ENCODE measurements at regions not wholly inside any gene's neighbourhood (a gene's known extent, or its start where the extent isn't known, plus 50 kb on each side); places are given as distances from the start of the nearest gene placed in this dataset.

- no peak for TF ChIP-seq POLR2AphosphoS5 (IDR thresholded peaks at IDR 0.05; ENCODE audit: low read depth, low read length)
- no peak for TF ChIP-seq TAF1 (IDR thresholded peaks at IDR 0.05; ENCODE audit: low read depth, low read length)
- no peak for TF ChIP-seq POLR2A (IDR thresholded peaks at IDR 0.05; ENCODE audit: low read depth, low read length)
- TF ChIP-seq SPI1 (IDR thresholded peaks at IDR 0.05; ENCODE audit: low read depth, low read length): no peak
- TF ChIP-seq PAX5 (IDR thresholded peaks at IDR 0.05; ENCODE audit: insufficient read depth, low read length, severe bottlenecking): no peak
Observed at GRCh38 chr13:58960888-58961287, 1202.8 kb downstream of the DIAPH3 start.

All from GM12891 (cell line).